Vagina (tissue), 2 donors: ENCODE measurements at regions not wholly inside any gene's neighbourhood (a gene's known extent, or its start where the extent isn't known, plus 50 kb on each side); places are given as distances from the start of the nearest gene placed in this dataset.

Experiments
- CTCF ChIP-seq, 3 experiments: fragments of 450-650 bp in 2 of 3; fragments of 200-600 bp in 1 of 3; sonication (generic) in 1 of 3; IDR thresholded peaks; one replicate each; pipeline ENCODE4 v1.5.1; 2017 to 2019; ENCODE audit warnings: antibody characterized with exemption in 3 of 3, mild to moderate bottlenecking in 2 of 3, moderate library complexity in 2 of 3
- POLR2A ChIP-seq, 2 donors: fragments of 450-650 bp; IDR thresholded peaks; one replicate each; pipeline ENCODE4 v1.6.1; 2017; ENCODE audit warnings: antibody characterized with exemption in 2 of 2, mild to moderate bottlenecking in 2 of 2, moderate library complexity in 2 of 2
- POLR2AphosphoS5 ChIP-seq, 2 donors: sonication (generic); formaldehyde crosslinking; IDR thresholded peaks; one replicate each; pipeline ENCODE4 v1.9.0; 2017; ENCODE audit warnings: antibody characterized with exemption in 2 of 2, mild to moderate bottlenecking in 2 of 2, low read depth in 1 of 2; ENCODE audit not compliant: insufficient read depth in 1 of 2

- TF ChIP-seq CTCF (IDR thresholded peaks at IDR 0.05), result no peak
- no peak for TF ChIP-seq POLR2A (IDR thresholded peaks at IDR 0.05)
- TF ChIP-seq POLR2AphosphoS5 (IDR thresholded peaks at IDR 0.05; ENCODE audit: insufficient read depth in 1 of 2, low read depth in 1 of 2), result no peak
Observed at GRCh38 chr10:85490431-85490830, 876.2 kb downstream of the GRID1 start.
